HG02884 (cell line): ENCODE measurements at regions not wholly inside any gene's neighbourhood (a gene's known extent, or its start where the extent isn't known, plus 50 kb on each side); places are given as distances from the start of the nearest gene placed in this dataset.

Experiments
- ATAC-seq: cut with Tn5 transposase; IDR thresholded peaks from one replicate; pipeline ENCODE4 v1.9.1; 2021; ENCODE audit warnings: mild to moderate bottlenecking, moderate library complexity; ENCODE audit not compliant: unreplicated experiment

DNA sequence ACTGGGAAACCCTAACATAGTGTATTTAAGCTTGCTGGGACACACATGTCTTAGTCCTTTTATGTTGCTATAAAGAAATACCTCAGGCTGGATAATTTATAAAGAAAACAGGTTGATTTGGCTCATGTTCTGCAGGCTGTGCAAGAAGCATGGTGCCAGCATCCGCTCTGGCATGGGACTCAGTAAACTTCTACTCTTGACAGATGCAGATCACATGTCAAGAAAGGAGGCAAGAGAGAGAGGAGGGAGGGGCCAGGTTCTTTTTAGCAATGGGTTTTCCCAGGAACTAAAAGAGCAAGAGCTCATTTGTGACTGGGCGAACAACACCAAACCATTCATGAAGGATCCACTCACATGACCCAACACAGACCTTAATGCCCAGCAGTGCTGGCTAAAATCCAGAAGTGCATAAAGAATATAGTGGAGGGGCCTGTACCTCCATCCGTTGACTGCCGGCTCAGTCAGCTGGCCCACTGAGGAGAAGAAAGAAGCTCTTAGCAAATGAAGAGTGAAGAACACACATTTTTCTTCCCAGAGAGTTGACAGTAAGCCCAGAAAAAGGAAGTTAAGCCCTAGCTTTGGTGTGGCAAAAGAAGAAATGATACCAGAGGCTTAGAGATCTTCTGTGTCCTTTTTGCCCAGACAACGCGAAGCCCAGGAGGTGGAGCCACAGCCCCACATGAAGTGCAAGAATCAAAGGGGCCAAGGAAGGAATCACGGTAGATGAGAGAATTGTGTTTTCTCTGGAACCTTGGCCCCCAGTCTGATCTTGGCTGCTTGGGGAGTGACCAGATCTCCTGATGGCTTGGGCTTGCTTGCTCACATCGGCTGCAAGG lies 183.5 kb upstream of the FAM98A start:
- ATAC-seq, result no peak

DNA sequence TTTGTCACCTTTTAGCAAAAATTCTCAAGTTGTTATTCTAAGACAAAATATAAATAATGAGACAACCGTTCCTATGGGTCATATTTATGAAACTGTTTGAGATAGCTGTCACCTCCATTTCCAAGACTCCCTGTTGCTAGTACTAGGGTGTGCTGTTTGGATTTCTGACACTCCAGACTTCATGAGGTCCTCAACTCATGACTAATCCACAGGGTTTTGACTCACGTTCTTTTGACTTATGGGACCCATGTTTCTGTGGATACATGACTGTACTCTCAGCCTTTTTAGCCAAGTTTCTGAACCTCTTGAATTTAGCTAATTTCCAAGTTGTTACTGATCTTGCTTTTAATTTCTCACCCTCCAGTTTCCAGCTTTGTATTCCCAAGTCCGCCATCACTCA lies 178.7 kb upstream of the FAM98A start:
- no peak for ATAC-seq

GRCh38 chr2:33775306-33775705 lies 176.2 kb upstream of the FAM98A start:
- no peak for ATAC-seq

- ATAC-seq, result no peak
Measured at GRCh38 chr2:33770023-33770422, 170.9 kb upstream of the FAM98A start.

GRCh38 chr2:33766175-33766574 lies 167.1 kb upstream of the FAM98A start:
- no peak for ATAC-seq

DNA sequence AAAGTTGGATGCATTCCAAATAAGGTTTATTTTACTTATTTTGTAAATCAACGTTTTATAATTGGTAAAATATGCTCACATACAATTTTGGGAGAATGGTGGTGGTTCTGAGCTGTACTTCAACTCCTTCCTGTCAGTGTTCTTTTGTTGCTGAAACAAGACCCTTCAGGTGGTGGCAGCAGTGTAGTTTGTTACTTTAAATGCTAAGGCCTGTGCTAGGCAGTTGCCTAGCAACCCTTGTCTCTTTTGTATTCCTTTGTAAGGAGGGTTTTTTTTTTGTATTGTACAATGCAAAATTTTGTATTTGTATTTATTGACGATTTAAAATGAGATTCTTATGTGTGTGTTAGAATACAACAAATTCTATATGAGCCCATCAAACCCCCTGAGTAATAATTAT lies 166.0 kb upstream of the FAM98A start:
- no peak for ATAC-seq

DNA sequence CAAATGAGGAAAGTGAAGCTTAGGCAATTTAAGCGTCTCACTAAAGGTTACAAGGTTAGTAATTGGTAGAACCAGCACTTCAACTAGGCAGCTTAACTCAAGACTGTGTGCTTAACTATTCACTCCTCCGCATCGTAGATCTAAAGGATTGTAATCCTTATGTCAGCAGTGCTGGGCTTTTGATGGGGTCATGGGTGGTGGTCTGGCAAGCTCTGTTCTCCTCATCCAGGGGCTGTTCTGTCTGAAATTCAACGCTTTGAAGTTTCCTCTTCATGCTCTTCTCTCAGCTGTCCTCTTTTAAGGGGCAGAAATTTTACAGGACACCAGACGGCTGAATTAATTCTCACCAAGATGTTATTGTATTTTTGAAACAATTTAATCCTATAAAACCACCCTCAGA lies 165.5 kb upstream of the FAM98A start:
- no peak for ATAC-seq

DNA sequence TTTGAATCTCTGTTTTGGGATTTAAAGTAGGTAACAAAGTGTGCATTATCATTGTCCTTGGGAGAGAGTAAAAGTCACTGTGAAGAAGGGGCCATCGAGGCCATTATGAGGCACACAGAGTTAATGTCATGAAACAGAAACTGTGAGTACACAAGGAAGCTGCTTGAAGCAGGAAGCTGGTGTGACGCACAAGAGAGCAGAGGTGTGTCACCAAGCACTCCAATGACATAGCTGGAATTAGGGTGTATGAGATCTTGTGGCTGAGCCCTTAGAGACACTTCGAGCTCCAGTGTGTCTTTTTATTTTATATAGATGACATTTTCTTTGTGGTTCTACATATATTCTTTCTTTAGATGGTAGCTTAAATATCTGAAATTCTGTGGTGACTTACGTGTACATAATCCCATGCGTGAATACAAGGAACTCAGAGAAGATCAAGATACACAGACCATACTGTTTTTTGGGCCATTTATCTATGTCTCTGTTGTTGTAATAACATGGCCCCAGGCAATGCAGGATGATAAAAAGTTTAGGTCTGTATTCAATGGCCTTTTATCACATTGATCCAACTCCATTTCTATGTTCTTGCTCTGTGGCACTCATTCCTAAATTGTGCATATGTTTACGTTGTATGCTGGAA lies 164.7 kb upstream of the FAM98A start:
- ATAC-seq, result no peak

- no peak for ATAC-seq
Measured at GRCh38 chr2:33762636-33763035, 163.5 kb upstream of the FAM98A start.

DNA sequence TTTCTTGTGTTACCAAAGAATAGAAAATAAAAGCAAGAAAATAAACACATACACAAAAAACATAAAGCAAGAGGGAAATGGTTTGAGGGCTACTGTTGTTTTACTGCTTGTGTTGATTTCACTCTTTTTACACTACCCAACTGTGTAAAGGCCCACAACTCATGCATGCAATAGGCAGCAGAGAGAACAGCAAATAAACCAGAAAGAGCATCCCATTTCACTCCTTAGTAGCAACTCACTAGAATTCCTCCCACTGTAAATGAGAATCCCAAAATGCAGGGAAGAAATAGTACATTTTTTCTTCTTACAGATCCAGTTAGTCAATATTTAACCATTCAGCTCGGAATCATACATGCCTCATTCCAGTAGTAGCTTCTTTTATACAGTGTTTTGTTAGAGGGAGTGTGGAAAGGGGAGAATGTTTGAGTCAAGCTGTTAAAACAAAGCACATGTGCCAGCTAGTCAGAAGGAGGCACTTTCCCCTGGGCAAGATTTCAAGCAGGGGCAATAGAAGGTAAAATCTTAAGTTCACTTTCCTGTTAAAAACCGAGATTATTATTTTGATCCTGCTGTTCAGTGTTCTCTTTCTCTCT lies 147.2 kb upstream of the FAM98A start:
- no peak for ATAC-seq

DNA sequence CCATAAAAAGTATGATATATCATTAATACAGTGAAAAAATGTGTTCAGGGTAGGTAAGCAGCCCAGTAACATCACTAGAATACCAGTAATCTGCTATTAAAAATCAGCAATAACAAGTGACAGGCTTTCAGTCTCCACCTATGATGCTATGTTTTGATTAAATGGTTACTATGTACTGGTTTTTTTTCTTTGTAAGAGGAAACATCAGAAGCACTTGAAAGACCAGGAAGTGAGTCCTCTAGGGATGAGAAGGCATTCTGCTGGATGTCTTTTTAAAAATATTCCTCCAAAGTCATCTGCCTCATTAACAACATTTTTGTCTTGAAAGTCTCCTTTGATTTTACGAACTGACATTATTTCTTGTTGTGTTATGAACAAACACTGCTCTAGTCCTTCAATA lies 136.0 kb upstream of the FAM98A start:
- no peak for ATAC-seq

DNA sequence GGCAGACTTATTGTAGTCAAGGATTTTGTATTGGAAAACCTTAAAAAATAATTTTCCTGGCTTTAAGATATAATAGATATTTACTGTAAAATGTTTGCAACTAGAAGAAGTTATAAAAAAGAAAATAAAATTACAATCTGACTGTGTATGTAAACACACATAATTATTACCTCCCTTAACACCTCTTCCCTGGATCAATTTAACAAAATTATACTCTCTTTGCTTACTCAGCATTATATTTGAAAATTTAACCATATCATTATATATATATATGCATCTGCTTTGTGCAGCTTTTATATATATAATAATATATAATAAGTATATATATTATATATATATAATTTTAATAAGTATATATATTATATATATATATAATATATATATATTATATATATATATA lies 131.7 kb upstream of the FAM98A start:
- no peak for ATAC-seq

DNA sequence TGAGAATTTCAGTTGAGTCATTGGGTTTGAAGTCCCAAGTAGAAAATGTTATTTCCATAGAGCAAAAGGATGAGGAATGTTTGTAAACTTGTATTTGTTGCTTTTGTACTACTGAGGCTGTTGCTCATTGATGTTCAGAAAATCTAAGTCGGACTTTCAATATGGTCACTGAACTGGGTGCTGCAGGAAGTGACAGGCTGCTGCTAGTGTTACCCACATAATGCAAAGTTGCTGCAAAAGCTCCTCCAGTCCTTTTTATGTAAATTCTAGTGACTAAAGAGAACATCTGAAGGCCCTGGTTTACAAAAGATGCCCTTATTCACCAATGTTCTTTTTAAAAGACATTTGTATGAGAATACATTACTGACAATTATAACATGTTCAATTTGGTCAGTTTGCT lies 131.1 kb upstream of the FAM98A start:
- ATAC-seq, result no peak

- ATAC-seq, result no peak
Measured at GRCh38 chr2:33729353-33729752, 130.3 kb upstream of the FAM98A start.

DNA sequence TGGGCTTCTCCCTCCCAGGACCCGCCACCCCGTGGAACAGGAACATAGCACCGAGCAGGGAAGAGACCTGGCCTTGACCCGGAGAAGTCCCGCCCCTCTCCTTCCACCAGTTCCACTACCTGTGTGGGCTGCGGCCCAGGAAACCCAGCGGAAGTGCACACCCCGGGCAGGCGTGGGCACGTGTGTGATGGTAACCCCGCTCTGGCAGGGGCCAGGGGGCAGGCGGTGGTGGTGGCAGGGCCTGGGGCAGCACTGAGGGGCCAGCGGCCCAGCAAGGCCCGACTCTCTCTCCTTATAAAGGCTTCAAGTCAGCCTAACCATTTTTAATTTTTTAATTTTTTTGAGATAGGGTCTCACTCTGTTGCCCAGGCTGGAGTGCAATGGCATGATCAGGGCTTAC lies 129.0 kb upstream of the FAM98A start:
- ATAC-seq, result no peak

DNA sequence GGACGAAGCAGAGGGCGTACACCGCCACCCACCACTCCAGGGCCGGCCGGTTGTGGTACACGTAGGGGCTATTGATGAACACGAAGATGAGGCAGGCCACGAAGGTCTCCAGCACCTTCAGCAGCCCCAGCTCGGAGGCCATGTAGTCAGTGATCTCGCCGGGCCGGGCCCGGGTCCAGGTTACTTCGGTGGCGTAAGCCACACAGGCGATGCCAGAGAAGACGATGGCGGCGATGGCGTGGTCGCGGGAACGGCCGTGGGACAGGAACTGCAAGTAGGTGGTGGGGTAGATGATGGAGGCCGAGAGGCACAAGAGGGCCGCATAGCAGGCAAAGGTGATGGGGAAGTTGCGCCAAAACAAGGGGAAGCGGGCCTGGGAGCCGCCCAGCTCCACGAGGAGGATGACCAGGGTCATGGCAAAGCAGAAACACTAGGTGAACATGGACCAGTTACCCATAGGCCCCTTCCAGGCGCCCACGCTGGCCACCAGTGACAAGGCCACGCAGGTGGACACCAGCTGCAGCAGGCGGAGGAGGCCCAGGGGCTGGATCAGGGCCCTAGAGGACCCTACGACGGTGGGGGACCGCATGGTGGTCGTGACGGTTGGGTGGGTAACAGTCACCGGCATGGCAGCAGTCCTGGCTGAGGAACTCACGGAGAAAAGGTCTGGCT lies 128.4 kb upstream of the FAM98A start:
- ATAC-seq, result no peak

DNA sequence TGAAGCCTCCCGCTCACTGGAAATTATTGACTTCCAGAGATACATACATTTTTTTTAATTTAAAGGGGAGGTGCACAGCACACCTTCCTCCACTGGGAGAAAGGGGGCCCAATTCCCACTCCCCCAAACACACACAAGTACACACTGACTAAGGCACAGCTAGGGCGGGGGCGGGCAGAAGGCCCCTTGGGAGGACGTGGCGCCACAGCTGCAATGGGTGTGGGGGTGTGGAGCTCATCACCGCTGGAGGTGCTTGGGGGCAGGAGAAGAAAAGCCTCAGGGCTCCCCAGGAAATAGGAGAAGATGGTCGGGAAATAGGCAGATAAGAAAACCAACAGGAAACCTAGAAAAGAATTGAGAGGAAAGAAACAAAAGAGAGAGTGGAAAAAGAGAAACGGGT lies 127.3 kb upstream of the FAM98A start:
- ATAC-seq, result no peak

GRCh38 chr2:33723329-33723728 lies 124.2 kb upstream of the FAM98A start:
- no peak for ATAC-seq

GRCh38 chr2:33719067-33719466 lies 120.0 kb upstream of the FAM98A start:
- no peak for ATAC-seq

DNA sequence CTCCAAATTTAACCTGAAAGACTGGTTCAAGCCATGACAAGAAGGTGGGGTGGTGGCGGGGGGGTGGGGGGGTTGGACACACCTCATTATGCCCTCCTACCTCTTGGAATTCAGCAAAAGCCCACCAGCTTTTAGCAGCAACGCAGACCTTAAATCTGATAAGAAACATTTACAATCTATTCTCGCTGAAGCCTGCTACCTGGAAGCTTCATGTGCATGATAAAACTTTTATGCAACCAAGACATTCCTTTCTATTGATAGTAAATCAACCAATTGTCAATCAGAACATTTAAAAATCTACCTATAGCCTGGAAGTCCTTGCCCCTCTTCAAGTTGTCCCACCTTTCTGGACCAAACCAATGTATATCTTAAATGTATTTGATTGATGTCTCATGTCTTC lies 113.6 kb upstream of the FAM98A start:
- no peak for ATAC-seq

DNA sequence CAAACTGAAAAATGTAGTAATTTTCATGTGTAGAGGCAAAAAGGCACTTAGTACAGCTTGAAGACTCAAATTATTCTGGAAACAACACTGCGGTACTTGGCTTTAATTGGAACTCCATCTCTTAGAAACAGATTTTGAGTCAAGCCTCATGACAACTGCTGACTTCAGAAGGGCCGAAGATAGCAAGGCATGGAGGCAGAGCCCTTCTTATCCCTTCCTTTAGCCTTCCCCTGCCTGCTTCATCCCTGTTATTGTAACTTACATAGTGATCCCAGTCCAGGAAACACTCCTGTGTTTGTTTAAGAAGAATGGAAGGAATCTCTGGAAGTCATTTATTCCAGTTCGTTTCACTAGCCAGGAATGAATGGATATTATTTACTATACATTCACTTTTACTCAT lies 110.9 kb upstream of the FAM98A start:
- ATAC-seq, result no peak

DNA sequence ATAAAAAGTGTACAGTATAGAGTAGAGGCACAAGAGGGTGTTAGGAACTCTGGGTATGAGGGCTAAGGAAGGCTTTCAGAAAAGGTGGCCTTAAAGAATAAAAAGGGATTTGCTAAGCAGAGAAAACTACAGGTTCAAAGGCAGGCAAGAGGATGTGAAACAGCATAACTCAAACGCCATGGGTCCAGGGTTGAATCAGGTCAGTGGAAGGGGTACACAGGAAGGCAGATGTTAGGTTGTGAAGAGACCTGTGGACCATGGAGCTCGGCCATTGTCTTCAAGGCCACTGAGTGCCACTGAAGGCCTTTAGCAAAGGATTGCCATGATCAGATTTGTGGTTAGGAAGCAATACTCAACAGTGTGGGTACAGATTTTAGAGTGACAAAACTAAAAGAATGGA lies 108.2 kb upstream of the FAM98A start:
- ATAC-seq, result no peak
